ENCODE measurements at regions not wholly inside any gene's neighbourhood (a gene's known extent, or its start where the extent isn't known, plus 50 kb on each side); places are given as distances from the start of the nearest gene placed in this dataset.

DNA sequence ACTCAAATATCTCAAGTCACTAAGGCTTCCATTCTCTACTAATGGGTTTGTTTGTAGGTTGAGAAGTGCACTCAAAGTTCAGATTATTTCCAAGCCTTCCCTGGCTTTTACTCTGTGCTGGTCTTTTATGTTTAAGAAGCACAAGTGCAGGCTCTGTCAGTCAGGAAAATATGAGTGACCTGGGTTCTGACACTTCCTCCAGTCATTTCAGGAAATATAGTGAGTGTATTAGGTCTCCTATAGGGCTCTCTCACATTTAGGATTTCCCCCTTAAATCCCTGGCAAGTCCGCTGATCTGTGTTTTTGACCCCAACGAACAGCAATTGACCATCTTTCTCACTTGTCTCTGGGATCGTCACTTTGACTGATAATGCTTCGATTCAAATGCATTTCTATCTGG is 210.2 kb downstream of the ARPP21 start:
- TF ChIP-seq, protein P1, sequence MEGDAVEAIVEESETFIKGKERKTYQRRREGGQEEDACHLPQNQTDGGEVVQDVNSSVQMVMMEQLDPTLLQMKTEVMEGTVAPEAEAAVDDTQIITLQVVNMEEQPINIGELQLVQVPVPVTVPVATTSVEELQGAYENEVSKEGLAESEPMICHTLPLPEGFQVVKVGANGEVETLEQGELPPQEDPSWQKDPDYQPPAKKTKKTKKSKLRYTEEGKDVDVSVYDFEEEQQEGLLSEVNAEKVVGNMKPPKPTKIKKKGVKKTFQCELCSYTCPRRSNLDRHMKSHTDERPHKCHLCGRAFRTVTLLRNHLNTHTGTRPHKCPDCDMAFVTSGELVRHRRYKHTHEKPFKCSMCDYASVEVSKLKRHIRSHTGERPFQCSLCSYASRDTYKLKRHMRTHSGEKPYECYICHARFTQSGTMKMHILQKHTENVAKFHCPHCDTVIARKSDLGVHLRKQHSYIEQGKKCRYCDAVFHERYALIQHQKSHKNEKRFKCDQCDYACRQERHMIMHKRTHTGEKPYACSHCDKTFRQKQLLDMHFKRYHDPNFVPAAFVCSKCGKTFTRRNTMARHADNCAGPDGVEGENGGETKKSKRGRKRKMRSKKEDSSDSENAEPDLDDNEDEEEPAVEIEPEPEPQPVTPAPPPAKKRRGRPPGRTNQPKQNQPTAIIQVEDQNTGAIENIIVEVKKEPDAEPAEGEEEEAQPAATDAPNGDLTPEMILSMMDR (IDR thresholded peaks at IDR 0.05), result no peak
- TF ChIP-seq POLR2A (IDR thresholded peaks at IDR 0.05), result no peak
- TF ChIP-seq EP300 (IDR thresholded peaks at IDR 0.05), result no peak
- Histone ChIP-seq H3K27ac (no peak overlapping the region), H3K36me3 (no peaks in the 10 kb centered on the region), H3K27me3 (no peaks in the 10 kb centered on the region), H3K9me3 (no peaks in the 10 kb centered on the region), H3K4me1 (ENCODE audit: insufficient read depth) (no peaks in the 10 kb centered on the region), H3K4me3 (no peak overlapping the region)
- 80 to 86% (median 82%) methylated on average over 4 of the region's 4 CpGs for WGBS, 3 donors
- intact Hi-C loops (cut with DNase I), result no loop called here
- no peak for DNase-seq

DNA sequence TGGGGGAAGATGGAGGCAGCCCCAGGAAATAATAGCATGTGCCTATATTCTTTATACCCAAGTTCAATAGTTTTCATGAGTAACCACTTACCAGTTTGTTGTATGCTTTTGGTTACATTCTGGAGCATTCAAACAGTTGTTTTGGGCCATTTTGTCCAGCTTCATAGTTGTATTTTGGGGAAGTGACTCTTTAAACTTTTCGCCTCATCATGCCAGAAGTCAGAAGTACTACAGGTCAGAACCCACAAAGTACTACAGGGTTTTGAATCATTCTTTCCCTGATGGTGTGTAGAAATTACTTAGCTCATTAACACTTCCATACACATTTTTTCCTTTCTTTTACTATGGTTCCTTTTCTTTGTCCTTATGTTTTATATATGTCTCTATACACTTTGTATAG is 210.6 kb downstream of the ARPP21 start:
- no peak for DNase-seq
- H3K4me1 ChIP-seq (ENCODE audit: insufficient read depth), result no peaks in the 10 kb centered on the region
- no peak overlapping the region for H3K27ac ChIP-seq
- no peaks in the 10 kb centered on the region for H3K27me3 ChIP-seq
- WGBS, 3 donors, result 83 to 88% (median 85%) methylated on average over 1 of the region's 1 CpG
- TF ChIP-seq, protein P1 (IDR thresholded peaks at IDR 0.05), result no peak
- TF ChIP-seq POLR2A (IDR thresholded peaks at IDR 0.05) (no peak), EP300 (IDR thresholded peaks at IDR 0.05) (no peak)
- no peaks in the 10 kb centered on the region for H3K36me3 ChIP-seq
- H3K9me3 ChIP-seq, result no peaks in the 10 kb centered on the region
- H3K4me3 ChIP-seq, result no peak overlapping the region
- intact Hi-C loops (cut with DNase I), result no loop called here

DNA sequence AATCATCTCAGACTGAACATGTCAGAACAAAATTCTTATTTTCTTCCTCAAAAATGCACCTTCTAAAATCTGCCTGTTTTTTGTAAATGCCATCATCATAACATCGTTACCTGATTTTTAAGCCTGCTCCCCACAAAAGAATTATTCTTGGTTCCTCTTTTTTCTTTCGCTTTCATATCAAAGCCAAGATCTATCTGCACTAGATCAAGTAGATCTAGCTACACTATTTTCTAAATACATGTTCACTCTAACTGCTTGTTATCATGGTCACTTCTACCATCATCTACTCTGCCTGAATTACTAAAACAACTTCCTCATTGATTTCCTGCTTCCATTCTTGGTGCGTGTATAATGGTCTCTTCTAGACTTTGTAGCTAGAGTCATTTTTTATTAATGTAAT is 217.7 kb downstream of the ARPP21 start:
- H3K27me3 ChIP-seq, result no peaks in the 10 kb centered on the region
- TF ChIP-seq, protein P1 (IDR thresholded peaks at IDR 0.05), result no peak
- TF ChIP-seq POLR2A (IDR thresholded peaks at IDR 0.05) (no peak), EP300 (IDR thresholded peaks at IDR 0.05) (no peak)
- no peak overlapping the region for H3K4me3 ChIP-seq
- H3K9me3 ChIP-seq, result no peaks in the 10 kb centered on the region
- H3K4me1 ChIP-seq (ENCODE audit: insufficient read depth), result no peaks in the 10 kb centered on the region
- no peak for DNase-seq
- no peak overlapping the region for H3K27ac ChIP-seq
- 85 to 94% (median 91%) methylated on average over 3 of the region's 3 CpGs for WGBS, 3 donors
- intact Hi-C loops (cut with DNase I), result no loop called here
- H3K36me3 ChIP-seq, result no peaks in the 10 kb centered on the region

DNA sequence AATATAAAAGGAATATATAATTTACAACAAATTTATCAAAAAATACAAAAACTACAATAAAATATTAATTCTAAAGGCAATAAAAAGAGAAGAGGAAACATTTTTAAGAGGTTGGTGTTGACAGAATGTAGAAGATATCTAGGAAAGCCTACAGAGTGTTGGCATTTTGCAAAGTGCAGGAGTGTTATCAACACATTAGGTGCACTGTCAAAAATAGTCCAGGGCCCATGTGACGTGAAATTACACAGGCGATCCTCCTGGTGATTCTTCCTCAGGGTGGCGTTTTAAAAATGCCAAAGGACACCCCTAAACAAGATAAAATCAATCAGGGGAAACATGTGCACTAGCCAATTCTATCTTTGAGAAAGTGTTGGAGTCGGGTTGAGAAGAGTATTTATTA is 222.7 kb downstream of the ARPP21 start:
- intact Hi-C loops (cut with DNase I), result no loop called here
- Histone ChIP-seq H3K27ac (no peak overlapping the region), H3K27me3 (no peaks in the 10 kb centered on the region), H3K36me3 (no peaks in the 10 kb centered on the region), H3K4me3 (no peak overlapping the region), H3K9me3 (no peaks in the 10 kb centered on the region), H3K4me1 (ENCODE audit: insufficient read depth) (no peaks in the 10 kb centered on the region)
- TF ChIP-seq, protein P1 (IDR thresholded peaks at IDR 0.05), result no peak
- no peak for DNase-seq
- WGBS, 3 donors, result 80 to 84% (median 81%) methylated on average over 4 of the region's 4 CpGs

DNA sequence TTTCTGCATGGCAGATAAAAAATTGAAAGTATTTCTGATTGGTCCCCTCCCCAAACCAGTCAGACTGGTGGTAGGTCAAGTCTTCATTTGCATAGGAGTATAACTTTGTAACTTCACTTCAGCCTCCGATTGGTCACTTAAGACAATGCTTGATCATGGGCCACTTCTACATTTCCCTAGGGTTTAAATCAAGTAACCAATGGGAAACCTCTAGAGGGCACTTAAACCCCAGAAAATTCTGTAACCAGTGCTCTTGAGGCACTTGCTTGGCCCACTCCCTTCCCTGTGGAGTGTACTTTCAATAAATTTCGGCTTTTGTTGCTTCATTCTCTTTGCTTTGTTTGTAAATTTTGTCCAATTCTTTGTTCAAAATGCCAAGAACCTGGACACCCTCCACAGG is 225.5 kb downstream of the ARPP21 start:
- intact Hi-C loops (cut with DNase I), result no loop called here
- no peak for DNase-seq
- WGBS, 3 donors, result 78 to 86% (median 83%) methylated on average over 2 of the region's 2 CpGs
- H3K27ac ChIP-seq, result no peak overlapping the region
- H3K4me3 ChIP-seq, result no peak overlapping the region
- no peaks in the 10 kb centered on the region for H3K9me3 ChIP-seq
- no peaks in the 10 kb centered on the region for H3K4me1 ChIP-seq (ENCODE audit: insufficient read depth)
- TF ChIP-seq, protein P1 (IDR thresholded peaks at IDR 0.05), result no peak
- TF ChIP-seq EP300 (IDR thresholded peaks at IDR 0.05) (no peak), POLR2A (IDR thresholded peaks at IDR 0.05) (no peak)
- no peaks in the 10 kb centered on the region for H3K36me3 ChIP-seq
- H3K27me3 ChIP-seq, result no peaks in the 10 kb centered on the region
